ENCODE measurements at regions not wholly inside any gene's neighbourhood (a gene's known extent, or its start where the extent isn't known, plus 50 kb on each side); places are given as distances from the start of the nearest gene placed in this dataset.

GRCh38 chr5:12854386-12854785, 950.1 kb upstream of the CTNND2 start:
- no peak for DNase-seq

GRCh38 chr5:12851761-12852160, 947.5 kb upstream of the CTNND2 start:
- no peak for DNase-seq

- no peak for DNase-seq
Observed at GRCh38 chr5:12848709-12849108, 944.5 kb upstream of the CTNND2 start.

- DNase-seq, result no peak
Observed at GRCh38 chr5:12845549-12846159, 941.4 kb upstream of the CTNND2 start.

GRCh38 chr5:12840972-12841371, 936.7 kb upstream of the CTNND2 start:
- DNase-seq, result no peak

GRCh38 chr5:12837592-12837991, 933.3 kb upstream of the CTNND2 start:
- peak; percentile 58 for DNase-seq

- DNase-seq, result no peak
Observed at GRCh38 chr5:12825163-12825562, 920.9 kb upstream of the CTNND2 start.

- no peak for DNase-seq
Observed at GRCh38 chr5:12805165-12805698, 901.0 kb upstream of the CTNND2 start.

- no peak for DNase-seq
Observed at GRCh38 chr5:12799165-12799564, 894.9 kb upstream of the CTNND2 start.

- DNase-seq, result no peak
Observed at GRCh38 chr5:12795333-12795663, 891.1 kb upstream of the CTNND2 start.

GRCh38 chr5:12794476-12795332, 890.5 kb upstream of the CTNND2 start:
- no peak for DNase-seq

- DNase-seq, result no peak
Observed at GRCh38 chr5:12793373-12793772, 889.1 kb upstream of the CTNND2 start.

GRCh38 chr5:12780536-12780935, 876.3 kb upstream of the CTNND2 start:
- DNase-seq, result no peak

- DNase-seq, result no peak
Observed at GRCh38 chr5:12777342-12777741, 873.1 kb upstream of the CTNND2 start.

- DNase-seq, result peak; percentile 54
Observed at GRCh38 chr5:12772276-12772675, 868.0 kb upstream of the CTNND2 start.

GRCh38 chr5:12759377-12759776, 855.1 kb upstream of the CTNND2 start:
- DNase-seq, result no peak

GRCh38 chr5:12757035-12757434, 852.8 kb upstream of the CTNND2 start:
- DNase-seq, result no peak

- DNase-seq, result no peak
Observed at GRCh38 chr5:12745537-12745936, 841.3 kb upstream of the CTNND2 start.

GRCh38 chr5:12743582-12743981, 839.3 kb upstream of the CTNND2 start:
- no peak for DNase-seq

- no peak for DNase-seq
Observed at GRCh38 chr5:12730354-12730753, 826.1 kb upstream of the CTNND2 start.

GRCh38 chr5:12716664-12717063, 812.4 kb upstream of the CTNND2 start:
- DNase-seq, result no peak

- DNase-seq, result no peak
Observed at GRCh38 chr5:12707560-12707959, 803.3 kb upstream of the CTNND2 start.

- no peak for DNase-seq
Observed at GRCh38 chr5:12704955-12705354, 800.7 kb upstream of the CTNND2 start.

- DNase-seq, result no peak
Observed at GRCh38 chr5:12703254-12703653, 799.0 kb upstream of the CTNND2 start.

Data from islet precursor cell (in vitro differentiated cells).